Astrocyte of the cerebellum (primary cell): ENCODE measurements at regions not wholly inside any gene's neighbourhood (a gene's known extent, or its start where the extent isn't known, plus 50 kb on each side); places are given as distances from the start of the nearest gene placed in this dataset.
A peak's percentile ranks its signal among the peaks of the same experiment; 100 is the strongest.

Experiments used
- DNase-seq: peaks from one replicate; pipeline ENCODE4 v3.0.0-alpha.2; 2011; ENCODE audit warnings: low read depth
- H3K4me3 ChIP-seq: 2 replicates; pipeline ENCODE4 v1.5.1; 2011; ENCODE audit warnings: mild to moderate bottlenecking, low read depth, low read length, moderate library complexity
- in situ Hi-C: cut with HindIII; loops from 2 replicates; pipeline ENCODE4 v1.10.0; 2017; ENCODE audit warnings: low sequenced_read_pairs
- TF ChIP-seq, protein P1 (sequence below): IDR thresholded peaks from 2 replicates; pipeline ENCODE4 v1.5.1; 2012; ENCODE audit warnings: low read length, low read depth, moderate library complexity, mild to moderate bottlenecking; ENCODE audit errors: missing control alignments

DNA sequence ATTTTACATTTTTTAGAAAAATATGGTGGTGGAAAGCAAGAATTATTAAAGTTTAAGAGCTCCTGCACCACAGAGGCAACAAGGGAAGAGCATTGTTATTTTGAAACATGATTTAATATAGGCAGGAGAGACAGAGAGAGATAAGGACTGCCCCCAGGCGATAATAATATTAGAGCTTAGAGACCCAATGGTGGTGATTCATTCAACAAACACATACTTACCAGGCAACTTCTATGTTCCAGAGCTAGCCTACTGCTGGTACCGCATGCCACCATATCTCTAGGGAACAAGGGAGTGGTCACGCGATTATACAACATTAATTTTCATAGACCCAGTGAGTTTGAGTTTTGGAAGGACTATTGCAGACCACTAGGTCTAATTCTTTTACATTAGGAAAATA, 327.8 kb upstream of the SOX11 start:
- no peak overlapping the region for H3K4me3 ChIP-seq
- TF ChIP-seq, protein P1, sequence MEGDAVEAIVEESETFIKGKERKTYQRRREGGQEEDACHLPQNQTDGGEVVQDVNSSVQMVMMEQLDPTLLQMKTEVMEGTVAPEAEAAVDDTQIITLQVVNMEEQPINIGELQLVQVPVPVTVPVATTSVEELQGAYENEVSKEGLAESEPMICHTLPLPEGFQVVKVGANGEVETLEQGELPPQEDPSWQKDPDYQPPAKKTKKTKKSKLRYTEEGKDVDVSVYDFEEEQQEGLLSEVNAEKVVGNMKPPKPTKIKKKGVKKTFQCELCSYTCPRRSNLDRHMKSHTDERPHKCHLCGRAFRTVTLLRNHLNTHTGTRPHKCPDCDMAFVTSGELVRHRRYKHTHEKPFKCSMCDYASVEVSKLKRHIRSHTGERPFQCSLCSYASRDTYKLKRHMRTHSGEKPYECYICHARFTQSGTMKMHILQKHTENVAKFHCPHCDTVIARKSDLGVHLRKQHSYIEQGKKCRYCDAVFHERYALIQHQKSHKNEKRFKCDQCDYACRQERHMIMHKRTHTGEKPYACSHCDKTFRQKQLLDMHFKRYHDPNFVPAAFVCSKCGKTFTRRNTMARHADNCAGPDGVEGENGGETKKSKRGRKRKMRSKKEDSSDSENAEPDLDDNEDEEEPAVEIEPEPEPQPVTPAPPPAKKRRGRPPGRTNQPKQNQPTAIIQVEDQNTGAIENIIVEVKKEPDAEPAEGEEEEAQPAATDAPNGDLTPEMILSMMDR: no peak
- in situ Hi-C loops: no loop called here
- DNase-seq: no peak

- TF ChIP-seq, protein P1: peak; percentile 88
- peak; percentile 26 for DNase-seq
- in situ Hi-C loops: no loop called here
- no peak overlapping the region for H3K4me3 ChIP-seq
These were observed 326.2 kb upstream of the SOX11 start for GRCh38 chr2:5365871-5366461.

DNA sequence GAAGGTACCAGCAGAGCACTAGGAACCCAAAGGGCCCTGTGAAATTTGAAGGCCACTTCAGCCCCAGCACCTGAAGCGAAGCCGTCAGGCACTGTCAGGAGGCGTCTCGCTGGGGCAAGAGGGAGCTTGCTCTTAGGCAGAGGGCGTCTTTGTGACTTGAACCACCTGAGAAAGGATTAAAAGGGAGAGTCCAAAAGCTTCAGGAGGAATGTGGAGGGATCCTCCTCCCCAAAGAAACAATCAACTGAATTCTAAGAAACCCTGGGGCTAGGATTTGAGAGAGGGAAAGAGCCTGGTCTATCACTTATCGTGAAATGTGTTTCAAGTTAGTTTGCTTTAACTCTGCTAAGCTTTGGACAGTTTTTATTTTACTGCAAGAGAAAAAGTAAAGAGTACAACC, 324.9 kb upstream of the SOX11 start:
- in situ Hi-C loops: no loop called here
- TF ChIP-seq, protein P1: no peak

GRCh38 chr2:5368263-5368662, 323.9 kb upstream of the SOX11 start:
- DNase-seq: no peak
- TF ChIP-seq, protein P1: no peak
- no peak overlapping the region for H3K4me3 ChIP-seq
- in situ Hi-C loops: no loop called here

More for the DNA sequence above, 324.9 kb upstream of the SOX11 start:
- H3K4me3 ChIP-seq: no peak overlapping the region
- no peak for DNase-seq

GRCh38 chr2:5369510-5369909, 322.7 kb upstream of the SOX11 start:
- TF ChIP-seq, protein P1: no peak
- H3K4me3 ChIP-seq: no peak overlapping the region
- in situ Hi-C loops: no loop called here
- DNase-seq: no peak

GRCh38 chr2:5370158-5370557, 322.0 kb upstream of the SOX11 start:
- TF ChIP-seq, protein P1: no peak
- H3K4me3 ChIP-seq: no peak overlapping the region
- no peak for DNase-seq
- in situ Hi-C loops: no loop called here

GRCh38 chr2:5372141-5372540, 320.0 kb upstream of the SOX11 start:
- TF ChIP-seq, protein P1: no peak
- DNase-seq: no peak
- no peak overlapping the region for H3K4me3 ChIP-seq
- in situ Hi-C loops: no loop called here
